Activated T-cell treated with anti-CD3 and anti-CD28 coated beads, Interleukin-2, amount 50 U/mL, for 48 hours (primary cell): ENCODE measurements at regions not wholly inside any gene's neighbourhood (a gene's known extent, or its start where the extent isn't known, plus 50 kb on each side); places are given as distances from the start of the nearest gene placed in this dataset.

ENCODE experiments used
- DNase-seq, 2 experiments: peaks; one replicate each; pipeline ENCODE4 v3.0.0-alpha.2; 2020

DNA sequence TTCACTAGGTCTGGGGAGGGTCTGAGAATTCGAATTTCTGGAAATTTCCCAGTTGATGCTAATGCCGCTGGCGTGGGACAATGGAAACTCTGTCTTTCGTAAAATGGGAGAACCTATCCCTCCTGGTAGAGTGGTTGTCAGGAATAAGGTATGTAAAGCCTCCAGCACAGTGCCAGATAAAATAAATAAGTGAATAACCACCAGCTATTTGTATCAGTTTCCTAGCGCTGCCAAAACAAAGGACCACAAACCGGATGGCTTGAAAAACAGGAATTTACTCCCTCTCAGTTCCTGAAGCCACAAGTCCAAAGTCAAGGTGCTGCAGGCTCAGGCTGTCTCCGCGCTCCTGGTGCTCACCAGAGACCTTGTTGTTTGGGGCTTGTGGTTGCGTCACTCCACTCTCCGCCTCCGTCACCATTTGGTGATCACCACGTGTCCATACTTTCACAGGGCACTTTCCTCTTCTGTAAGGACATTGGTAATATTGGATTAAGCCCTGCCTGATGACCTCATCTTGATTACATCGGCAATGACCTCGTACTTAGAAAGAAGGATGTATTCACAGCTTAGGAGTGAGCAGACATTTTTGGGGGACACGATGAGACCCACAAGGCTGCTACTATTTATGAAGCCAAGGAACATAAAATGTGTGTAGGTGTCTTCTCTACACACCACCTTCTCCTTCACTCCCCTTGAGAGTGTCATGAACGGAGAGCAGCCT lies 428.5 kb downstream of the IRS2 start:
- DNase-seq: no peak

DNA sequence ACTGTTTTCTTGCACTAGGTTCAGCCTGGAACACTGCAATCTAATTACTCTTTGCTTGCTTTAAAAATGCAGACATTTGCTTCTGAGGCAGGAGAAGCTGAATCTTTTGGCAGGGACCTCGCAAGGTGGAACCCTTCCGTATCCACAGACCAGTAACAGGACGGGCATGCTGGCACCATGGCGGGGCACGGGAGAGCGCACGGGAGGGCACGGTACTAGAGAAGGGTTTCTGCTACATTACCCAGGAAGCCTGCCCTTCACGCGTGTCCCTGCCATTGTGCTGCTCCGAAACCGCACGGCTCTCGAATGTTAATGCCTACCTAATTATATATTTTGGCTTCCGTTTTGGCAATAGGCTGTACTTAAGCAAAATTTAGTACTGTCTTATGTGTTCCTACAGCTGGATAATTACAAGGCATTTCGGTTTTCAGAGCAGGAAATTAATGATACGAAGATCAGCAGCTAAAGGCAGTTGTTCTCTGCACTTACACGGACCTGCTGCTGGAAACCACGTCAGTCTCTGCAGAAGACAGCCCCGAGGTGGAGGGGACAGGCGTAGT lies 430.4 kb downstream of the IRS2 start:
- DNase-seq: no peak

DNA sequence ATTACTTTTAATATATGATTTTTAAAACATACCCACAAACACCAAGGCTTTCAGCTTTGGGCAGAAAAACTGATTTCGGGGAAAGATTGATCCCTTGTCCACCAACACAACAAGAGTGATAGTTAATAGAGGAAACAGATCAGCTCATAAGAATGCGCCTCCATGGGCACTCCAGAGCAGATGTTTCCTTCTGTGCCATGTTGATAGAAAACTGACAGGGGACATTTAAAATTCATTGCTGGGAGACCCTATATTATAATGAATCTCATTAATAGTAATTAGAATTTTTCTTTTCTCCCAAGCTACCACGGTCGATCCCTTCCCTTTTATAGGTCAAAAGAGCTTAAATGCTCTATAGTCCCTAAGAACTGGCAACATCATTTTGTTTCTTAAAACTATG lies 431.2 kb downstream of the IRS2 start:
- no peak for DNase-seq

DNA sequence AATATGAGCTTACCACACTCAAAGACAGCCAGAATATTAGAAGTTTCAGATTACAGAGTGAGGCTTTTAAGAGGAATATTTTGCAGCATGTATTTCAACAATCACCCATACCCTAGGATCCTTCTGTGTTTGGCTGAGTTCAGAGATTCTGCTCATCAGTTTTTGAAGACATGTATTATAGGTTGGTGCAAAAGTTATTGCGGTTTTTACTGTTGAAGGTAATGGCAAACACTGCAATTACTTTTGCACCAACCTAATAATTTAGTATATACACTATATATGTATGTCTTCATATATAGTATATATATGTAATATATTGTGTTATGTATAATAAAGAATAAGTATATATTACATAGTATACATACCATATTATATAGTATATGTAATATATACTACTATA lies 435.1 kb downstream of the IRS2 start:
- no peak for DNase-seq

DNA sequence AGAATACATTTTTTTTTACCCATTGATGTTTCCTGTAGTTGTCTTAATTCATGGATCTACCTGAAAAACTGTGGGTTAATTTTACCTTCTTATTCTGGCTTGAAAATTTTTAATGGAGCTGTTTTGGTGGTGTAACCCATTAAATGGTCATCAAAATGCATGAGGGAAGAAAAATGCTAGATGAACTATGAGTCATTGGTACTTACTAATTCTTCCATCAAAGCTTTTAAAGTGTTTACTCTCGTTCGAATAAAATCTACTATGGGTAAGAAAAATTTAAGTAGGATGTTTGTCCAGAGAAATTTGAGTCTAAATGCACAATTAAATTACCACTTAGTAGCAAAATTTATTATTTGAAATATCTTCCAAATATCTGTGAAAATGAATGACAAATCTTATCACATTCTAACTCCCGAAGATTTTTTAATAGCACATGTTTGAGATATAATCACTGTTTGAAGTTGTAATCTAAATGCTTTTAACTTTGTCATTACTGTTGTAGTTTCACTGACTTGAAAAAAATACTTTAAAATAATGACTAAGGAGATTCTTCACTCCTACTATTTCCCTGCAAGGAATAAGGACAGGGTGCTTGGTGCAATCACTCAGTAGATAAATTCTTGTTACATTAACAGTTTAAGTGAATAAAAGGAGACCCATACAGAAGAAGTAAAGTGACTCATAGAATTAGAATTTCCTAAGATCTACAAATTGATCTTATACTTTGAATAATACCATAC lies 437.7 kb downstream of the IRS2 start:
- DNase-seq: no peak

DNA sequence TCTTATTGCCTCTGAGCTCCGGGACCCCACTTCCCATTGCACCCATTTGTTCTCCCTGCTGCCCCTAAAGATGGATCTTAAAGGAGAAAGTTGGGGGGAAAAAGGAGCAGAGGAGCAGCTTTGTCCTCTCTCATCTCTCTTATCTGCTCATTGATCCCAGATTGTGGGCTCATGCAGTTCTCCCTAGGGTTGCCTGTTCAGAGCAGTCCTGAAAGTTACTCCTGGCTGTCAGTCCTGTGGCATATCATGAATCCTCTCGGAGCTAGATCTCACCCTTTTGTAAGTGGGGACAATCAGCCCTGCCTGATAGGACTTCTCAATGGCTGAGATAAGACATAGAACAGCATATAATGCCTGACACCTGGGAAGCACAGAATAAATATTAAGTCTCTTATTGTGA lies 440.3 kb downstream of the IRS2 start:
- DNase-seq: no peak

DNA sequence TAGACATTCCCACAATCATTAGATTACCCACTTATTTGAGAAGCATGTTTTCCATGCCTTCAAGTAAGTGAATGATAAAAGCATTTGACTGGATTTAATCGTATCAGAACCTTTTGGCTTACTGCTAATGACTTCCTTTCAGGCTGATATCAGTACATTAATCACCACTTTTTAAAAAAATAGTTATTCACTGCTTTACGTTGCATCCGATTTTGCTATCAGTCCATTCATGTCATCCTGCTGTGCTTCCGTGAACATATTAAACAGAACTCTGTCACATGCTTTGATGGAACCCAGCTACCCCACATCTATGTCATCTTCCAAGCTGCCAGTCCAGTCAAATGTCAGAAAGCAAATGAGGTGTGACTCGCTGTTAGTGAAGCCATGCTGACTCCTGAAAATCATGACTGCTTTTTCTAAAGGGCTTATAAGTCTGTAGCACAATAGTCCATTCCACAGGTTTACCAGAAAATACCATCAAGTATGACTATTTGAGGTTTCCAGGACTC lies 440.9 kb downstream of the IRS2 start:
- no peak for DNase-seq

DNA sequence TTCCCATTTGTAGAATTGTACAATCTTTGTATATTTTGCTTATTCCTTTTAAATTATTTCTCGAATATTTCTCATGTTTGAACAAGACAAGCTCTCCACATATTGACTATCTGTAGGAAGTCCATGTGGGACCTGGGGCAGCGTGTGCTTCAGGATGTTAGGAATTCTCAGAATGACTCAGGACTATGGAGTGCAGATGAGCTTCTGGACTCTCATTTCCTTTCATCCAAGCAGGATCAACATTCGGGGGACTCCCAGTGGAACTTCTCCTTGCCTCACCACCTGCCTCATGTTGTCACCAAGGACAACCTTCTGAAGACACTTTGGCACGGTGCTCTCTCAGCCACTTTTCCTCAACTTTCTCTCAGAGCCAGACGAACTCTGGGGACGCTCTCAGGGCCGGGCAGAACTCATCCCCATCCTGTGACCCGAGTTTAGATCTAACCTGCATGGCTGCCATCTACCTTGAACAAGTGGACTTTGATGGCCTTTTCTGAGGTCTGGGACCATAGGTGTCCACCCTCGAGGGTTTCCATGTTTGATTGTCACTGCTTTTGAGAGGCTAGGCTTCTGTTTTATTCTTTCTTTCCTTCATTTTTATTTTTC lies 441.7 kb downstream of the IRS2 start:
- no peak for DNase-seq

DNA sequence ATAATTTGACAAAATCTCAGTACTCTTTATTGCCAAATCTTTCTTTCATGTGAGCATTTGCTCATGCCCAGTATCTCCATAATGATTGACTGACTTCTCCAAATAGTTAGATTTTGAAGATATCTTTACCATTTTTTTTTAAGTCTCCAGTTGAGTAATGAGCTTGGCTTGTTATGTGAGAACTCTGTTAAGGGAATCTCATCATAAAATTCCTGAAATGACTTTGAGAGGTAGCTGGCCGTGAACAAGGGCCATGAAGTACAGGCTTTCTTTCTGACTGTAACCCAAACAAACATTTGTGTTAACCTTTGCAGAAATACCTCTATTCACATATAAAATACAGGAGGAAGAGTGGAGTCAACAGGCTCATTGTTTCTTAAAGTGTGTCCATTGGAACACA lies 449.7 kb downstream of the IRS2 start:
- no peak for DNase-seq

DNA sequence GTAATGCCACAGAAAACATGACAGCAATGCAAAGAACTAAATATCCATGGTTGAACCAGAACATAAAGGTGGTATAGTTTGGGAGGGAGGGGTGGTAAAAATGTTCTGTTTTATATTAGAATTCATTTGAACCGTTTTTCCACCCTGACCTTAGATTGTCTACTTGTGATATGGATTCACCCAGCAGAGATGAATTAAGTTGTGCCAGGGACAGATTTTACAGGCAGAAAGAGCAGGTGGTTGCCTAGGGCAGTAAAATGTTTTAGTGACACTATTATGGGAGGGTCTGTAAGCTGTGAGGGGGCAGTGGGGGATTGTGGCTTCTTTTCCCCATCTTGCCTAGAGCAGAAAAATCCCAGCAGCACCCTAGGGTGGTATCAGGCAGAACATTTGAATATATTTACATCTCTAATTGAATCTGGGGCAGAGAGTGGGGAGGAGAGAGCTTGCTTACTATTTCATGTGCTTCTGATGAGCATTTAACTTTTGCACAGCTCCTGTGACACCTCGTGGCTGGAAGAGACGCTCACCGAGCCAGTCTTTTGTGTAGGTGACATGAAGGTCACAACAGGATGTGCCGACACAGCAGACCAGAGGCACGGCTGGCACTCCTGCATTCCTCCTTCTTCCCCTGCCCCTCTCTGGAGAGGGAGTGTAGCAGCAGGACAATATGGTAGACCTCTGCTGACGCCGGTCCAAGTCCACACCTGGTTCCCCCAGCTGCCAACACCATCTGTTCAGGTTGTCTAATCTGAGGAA lies 452.3 kb downstream of the IRS2 start:
- DNase-seq: no peak

DNA sequence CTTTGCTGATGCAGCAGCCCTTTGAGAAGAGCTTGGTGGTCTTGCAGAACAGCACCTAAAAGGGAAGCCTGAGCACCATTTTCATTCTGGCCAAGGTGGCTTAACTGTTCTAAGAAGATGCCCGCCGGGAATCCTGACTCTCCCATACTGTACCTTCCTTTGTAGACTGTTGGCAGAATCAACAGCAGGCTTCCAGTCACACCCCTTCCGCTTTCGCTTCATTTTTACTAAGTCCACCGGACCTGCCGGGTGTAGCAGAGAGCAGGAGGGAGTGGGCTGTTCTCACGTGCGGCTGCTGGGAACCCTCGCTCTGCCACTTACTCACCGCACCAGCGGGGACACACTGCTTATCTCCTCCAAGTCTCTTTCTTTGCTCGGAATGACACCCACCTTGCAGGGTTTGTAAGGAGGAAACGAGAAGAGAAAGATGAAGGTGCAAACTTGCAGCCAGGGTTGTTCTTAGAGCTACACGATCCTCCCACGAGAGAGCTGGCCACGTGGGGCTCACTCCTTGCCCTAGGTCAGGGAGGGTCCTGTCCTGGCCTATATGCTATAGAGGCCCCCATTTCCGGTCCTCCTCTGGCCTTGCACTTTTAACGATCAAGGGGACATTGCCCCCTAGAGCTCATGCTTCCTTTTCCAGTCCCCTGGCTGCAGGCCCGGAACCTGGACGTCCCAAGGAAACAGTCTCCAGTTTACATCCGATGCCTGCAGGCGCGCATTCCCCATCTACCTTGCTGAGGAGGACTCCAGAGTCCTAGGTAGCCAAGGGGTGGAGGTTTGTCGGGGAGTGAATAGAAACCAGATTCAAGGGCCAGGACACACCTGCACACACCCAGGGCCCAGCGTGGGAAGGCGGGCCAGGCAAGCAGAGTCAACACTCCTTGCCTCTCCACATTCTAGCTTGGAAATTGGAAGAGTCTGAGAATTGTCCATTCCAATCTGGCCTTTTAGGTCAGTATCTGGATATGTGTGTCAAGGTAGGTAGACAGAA lies 453.6 kb downstream of the IRS2 start:
- no peak for DNase-seq

DNA sequence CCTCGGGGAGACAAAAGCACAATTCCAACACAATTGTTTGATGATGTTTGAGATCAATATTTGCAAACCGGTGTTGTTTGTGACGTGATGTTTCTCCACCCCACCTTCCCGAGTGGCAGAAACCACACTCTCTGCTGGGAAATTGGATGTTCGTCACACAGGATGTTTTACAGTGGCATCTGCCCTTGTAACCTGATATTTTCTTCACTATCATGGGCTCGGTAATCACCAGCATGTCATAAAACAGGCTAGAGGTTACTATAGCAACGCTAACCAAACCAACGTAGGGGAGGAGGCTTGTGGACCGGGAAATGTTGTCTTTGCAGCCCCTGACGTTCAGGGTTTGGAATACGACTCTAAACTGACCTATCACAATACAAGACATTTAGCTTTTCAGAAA lies 454.5 kb downstream of the IRS2 start:
- no peak for DNase-seq

DNA sequence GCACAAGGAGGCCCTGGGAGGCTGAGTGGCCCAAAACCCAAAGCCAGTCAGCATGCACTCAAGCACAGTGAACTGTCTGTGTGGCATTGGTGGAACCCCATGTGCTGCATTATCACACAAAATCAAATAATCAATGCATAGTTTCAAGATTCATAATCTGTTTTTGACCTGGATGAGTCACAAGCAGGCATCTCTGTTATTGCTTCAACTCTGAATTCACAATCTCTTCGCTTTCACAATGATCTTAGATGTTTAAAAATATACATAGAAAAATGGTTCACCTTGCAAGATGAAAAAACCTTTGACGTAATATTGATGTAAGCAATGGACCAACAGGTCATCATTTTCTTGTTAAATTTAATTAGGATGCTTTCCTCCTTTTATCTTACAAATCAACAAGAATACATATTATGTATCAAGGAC lies 455.4 kb downstream of the IRS2 start:
- DNase-seq: no peak

DNA sequence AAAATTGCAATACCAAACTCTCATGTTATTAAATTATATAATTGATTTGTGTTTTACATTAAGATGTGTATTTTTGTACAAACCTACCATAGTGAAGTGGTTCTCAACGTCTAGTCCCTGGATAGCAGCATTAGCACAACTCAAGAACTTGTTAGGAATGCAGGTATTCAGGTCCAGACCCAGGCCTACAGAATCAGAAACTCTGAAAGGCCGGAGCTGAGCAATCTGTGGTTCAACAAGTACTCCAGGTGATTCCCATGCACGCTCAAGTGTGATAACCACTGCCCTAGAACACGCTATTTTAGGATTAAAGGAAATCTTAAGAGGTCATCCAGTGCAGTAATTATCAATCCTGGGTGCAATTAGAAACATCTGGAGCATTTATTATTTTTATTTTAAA lies 456.3 kb downstream of the IRS2 start:
- DNase-seq: no peak

DNA sequence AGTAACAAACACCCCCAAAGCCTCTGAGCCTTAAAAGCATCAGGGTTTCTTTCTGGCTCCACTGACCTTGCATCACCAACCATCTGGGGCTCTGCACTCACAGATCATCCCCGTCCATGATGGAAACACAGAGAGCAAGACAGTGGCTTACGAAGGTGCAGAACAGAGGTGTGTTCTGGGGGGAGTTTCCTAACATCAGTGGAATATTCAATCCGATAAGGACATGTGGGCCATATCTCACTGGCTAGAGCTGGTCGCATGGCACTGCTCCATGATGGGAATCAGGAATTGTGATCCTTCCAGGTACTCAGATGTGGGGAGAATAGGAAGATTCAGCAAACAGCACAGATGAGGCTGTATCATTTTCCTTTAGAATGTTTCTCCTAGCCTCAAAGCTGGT lies 457.2 kb downstream of the IRS2 start:
- DNase-seq: no peak

DNA sequence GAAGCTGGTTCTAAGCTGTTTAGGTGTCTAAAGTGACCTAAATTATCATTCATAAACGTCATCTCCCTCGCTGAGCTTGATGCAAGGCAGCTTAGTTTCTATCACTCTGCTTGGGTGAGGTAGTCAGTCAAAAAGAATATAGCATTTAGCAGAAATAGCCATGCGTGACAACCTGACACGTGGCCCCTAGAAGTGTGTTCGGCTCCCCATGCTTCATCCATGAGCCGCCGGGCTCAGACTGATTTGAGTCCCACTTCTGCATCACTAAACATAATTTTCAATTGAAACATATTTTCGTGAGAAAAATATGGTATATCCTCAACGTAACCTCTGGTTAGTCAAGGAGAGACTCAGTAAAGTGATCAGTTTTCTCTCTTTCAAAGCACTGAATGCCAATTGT lies 459.8 kb downstream of the IRS2 start:
- DNase-seq: no peak

DNA sequence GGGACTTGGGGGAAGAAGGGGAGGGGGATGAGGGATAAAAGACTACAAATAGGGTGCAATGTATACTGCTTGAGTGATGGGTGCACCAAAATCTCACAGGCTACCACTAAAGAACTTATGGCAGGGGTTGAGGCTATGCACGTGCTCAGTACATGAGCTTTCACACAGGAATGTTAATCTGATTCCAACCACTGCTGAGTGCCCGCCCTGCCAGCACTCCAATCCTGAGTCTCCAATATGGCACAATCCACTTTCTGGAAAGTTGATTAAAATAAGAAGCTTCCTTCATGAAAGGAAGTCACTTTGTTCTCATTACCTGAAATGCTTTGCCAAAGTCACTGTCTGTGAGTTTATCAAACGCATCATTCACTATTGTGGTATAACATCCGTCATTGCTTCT lies 463.0 kb downstream of the IRS2 start:
- DNase-seq: no peak

DNA sequence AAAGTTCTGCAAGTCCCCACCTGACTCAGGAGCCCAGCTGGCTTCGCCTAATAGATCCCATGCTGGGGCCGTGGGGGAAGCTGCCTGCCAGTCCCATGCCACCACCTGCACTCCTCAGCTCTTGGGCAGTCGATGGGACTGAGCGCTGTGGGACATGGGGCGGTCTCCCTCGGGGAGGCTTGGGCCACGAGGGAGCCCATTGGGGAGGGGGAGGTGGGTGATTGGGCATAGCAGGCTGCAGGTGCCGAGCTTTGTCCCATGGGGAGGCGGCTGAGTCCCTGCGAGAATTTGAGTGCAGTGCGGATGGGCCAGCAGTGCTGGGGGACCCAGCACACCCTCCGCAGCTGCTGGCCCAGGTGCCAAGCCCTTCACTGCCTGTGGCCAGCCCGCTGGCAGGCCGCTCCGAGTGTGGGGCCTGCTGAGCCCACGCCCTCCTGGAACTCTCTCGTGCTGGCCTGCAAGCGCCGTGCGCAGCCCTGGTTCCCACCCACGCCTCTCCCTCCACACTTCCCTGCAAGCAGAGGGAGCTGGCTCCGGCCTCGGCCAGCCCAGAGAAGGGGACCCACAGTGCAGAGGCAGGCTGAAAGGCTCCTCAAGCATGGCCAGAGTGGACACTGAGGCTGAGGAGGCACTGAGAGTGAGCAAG lies 467.3 kb downstream of the IRS2 start:
- no peak for DNase-seq

DNA sequence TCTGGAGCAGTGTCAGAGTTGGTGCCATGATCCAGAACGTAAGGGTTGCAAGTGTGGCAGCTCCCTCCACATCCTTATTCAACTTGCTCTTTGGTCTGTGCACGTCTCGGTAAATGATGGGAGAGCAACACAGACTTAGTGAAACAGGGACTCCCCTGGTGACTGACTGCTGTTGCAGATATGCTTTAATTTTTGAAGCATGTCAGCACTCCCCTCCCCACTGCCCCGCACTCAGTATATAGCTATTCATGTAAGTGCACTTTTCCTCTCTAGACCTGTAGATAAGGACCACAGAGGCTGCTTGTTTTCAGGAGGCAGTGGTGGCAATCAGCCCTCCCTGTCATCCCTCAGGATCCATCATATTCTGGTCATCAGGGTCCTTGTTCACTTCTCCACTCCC lies 470.9 kb downstream of the IRS2 start:
- DNase-seq: no peak

DNA sequence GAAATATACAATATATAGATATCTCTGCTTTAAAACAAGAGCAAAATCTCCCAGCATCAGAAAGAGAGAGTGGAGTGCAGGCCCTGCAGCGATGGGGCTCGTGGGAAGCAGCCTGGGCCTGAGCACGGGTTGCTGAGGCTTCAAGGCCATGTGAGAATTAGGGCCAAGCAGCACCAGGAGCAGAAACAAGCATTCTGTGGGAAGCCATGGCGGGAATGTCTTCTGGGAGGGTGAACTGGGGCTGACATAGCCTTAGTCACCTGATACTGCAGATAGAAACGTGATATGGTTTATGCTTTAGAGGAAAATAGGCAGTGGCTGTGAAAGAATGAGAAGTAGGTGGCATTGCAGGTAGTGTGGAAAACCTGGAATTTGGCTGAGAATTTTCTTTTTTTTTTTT lies 472.3 kb downstream of the IRS2 start:
- DNase-seq: no peak

DNA sequence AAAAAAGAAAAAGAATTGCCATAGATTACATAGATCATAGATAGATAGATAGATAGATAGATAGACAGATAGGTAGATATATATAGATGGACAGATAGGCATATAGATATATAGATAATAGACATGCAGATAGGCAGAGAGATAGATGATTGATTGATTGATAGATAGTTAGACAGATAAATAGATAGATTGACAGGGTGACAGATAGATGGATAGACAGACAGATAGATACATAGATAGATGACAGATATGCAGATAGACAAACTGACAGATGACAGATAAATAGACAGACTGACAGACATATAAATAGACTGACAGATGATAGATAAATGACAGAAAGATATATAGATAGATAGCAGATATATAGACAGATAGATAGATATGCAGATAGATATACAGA lies 474.0 kb downstream of the IRS2 start:
- no peak for DNase-seq
